GM12878 (cell line): ENCODE measurements at regions not wholly inside any gene's neighbourhood (a gene's known extent, or its start where the extent isn't known, plus 50 kb on each side); places are given as distances from the start of the nearest gene placed in this dataset.
A peak's percentile ranks its signal among the peaks of the same experiment; 100 is the strongest.

ENCODE experiments used
- ATAC-seq: fragments of 200-7000 bp; cut with Tn5 transposase; 3 replicates; pipeline ENCODE4 v1.9.1; 2020; ENCODE audit warnings: mild to moderate bottlenecking, moderate library complexity
- BruUV-seq: library from RNA; stranded (reverse); fragments of 400-500 nt; replicated peaks from 2 replicates; lab custom pipeline; 2021; lab: Mats Ljungman, UMichigan
- CTCF ChIA-PET: fragments of 300-600 bp; sonication (Branson Sonifier 250); formaldehyde crosslinking; extraction: SDS; loops from one replicate; lab custom pipeline; 2021; ENCODE audit warnings: inconsistent platforms; lab: Yijun Ruan, JAX
- POLR2A ChIA-PET: fragments of 350-600 bp; formaldehyde crosslinking; extraction: SDS; loops from one replicate; lab custom pipeline; 2021; ENCODE audit warnings: inconsistent platforms; lab: Charles Lee
- RAD21 ChIA-PET: fragments of 300-600 bp; sonication (Branson Sonifier 250); formaldehyde crosslinking; loops from one replicate; lab custom pipeline; 2023; ENCODE audit warnings: antibody characterized with exemption; ENCODE audit not compliant: unreplicated experiment; lab: Charles Lee
- SMC1A ChIA-PET: fragments of 300-600 bp; sonication (Branson Sonifier 250); formaldehyde crosslinking; loops from one replicate; lab custom pipeline; 2023; ENCODE audit not compliant: unreplicated experiment, uncharacterized antibody; lab: Charles Lee
- DNase-seq: peaks from one replicate; pipeline ENCODE4 v3.0.0-alpha.2; 2011; ENCODE audit warnings: low read depth, low spot score
- FAIRE-seq: peaks from 3 replicates; lab custom pipeline; 2011; peaks lifted over from hg19 to GRCh38; lab: Jason Lieb, UNC
- H2AFZ ChIP-seq: 2 replicates; pipeline ENCODE4 v1.6.0; 2011; ENCODE audit warnings: low read depth, low read length, control low read depth; ENCODE audit not compliant: control insufficient read depth
- H3K27ac ChIP-seq: 2 replicates; pipeline ENCODE4 v1.5.1; 2011; ENCODE audit warnings: control low read depth; ENCODE audit not compliant: control insufficient read depth, insufficient read depth
- H3K27me3 ChIP-seq, 2 experiments: replicated peaks in 1 of 2; 2 replicates each; pipeline versions ENCODE4 v1.6.0 to v1.6.1; 2011; ENCODE audit warnings: low read length in 1 of 2; ENCODE audit not compliant: control insufficient read depth in 2 of 2, insufficient read depth in 2 of 2
- H3K36me3 ChIP-seq, 2 experiments: 2 replicates each; pipeline ENCODE4 v1.5.1; 2011; ENCODE audit warnings: low read length in 1 of 2; ENCODE audit not compliant: control insufficient read depth in 2 of 2, insufficient read depth in 2 of 2
- H3K4me1 ChIP-seq: 2 replicates; pipeline ENCODE4 v1.6.1; 2011; ENCODE audit warnings: mild to moderate bottlenecking, low read length, moderate library complexity, mixed read lengths; ENCODE audit not compliant: control insufficient read depth, insufficient read depth
- H3K4me2 ChIP-seq: 2 replicates; pipeline ENCODE4 v1.6.0; 2011; ENCODE audit warnings: control low read depth; ENCODE audit not compliant: control insufficient read depth, insufficient read depth
- H3K4me3 ChIP-seq: fragments of 200-600 bp; sonication (generic); 2 replicates; pipeline ENCODE4 v1.5.1; 2016
- H3K79me2 ChIP-seq: 2 replicates; pipeline ENCODE4 v1.6.0; 2011; ENCODE audit warnings: low read length; ENCODE audit not compliant: control insufficient read depth, insufficient read depth
- H3K9ac ChIP-seq: 2 replicates; pipeline ENCODE4 v1.8.0; 2011; ENCODE audit warnings: low read length, control low read depth, mixed read lengths; ENCODE audit not compliant: control insufficient read depth, insufficient read depth
- H3K9me3 ChIP-seq: replicated peaks from 3 replicates; pipeline ENCODE4 v1.5.1; 2011; ENCODE audit warnings: mild to moderate bottlenecking, low read length; ENCODE audit not compliant: control insufficient read depth, insufficient read depth
- H4K20me1 ChIP-seq: 2 replicates; pipeline ENCODE4 v1.6.0; 2011; ENCODE audit not compliant: control insufficient read depth, insufficient read depth
- ATF7 ChIP-seq: fragments of 450-650 bp; IDR thresholded peaks from 2 replicates; pipeline ENCODE4 v1.6.1; 2016; ENCODE audit warnings: low read depth, mild to moderate bottlenecking
- CTCF ChIP-seq, 3 experiments: IDR thresholded peaks in 2 of 3; conservative IDR thresholded peaks in 1 of 3; 2 replicates each; pipeline ENCODE4 v1.5.1; 2011; ENCODE audit warnings: low read depth in 3 of 3, low read length in 3 of 3, mild to moderate bottlenecking in 3 of 3, control low read depth in 2 of 3, moderate library complexity in 2 of 3, inconsistent platforms in 1 of 3, mixed read lengths in 1 of 3; ENCODE audit not compliant: control insufficient read depth in 2 of 3, insufficient read depth in 1 of 3; ENCODE audit errors: extremely low read depth in 1 of 3
- MEF2B ChIP-seq: fragments of 450-650 bp; IDR thresholded peaks from 2 replicates; pipeline ENCODE4 v1.6.1; 2018; ENCODE audit warnings: mild to moderate bottlenecking, moderate library complexity; ENCODE audit not compliant: partially characterized antibody, poor library complexity, severe bottlenecking
- PAX8 ChIP-seq: fragments of 450-650 bp; IDR thresholded peaks from 2 replicates; pipeline ENCODE4 v1.6.1; 2017; ENCODE audit warnings: mild to moderate bottlenecking, moderate library complexity
- PML ChIP-seq: IDR thresholded peaks from 2 replicates; pipeline ENCODE4 v1.6.1; 2012; ENCODE audit warnings: low read length, inconsistent platforms
- RAD21 ChIP-seq: IDR thresholded peaks from 2 replicates; pipeline ENCODE4 v1.6.1; 2011; ENCODE audit warnings: mild to moderate bottlenecking, low read depth, low read length, moderate library complexity; ENCODE audit not compliant: insufficient read depth
- SMC3 ChIP-seq: IDR thresholded peaks from 2 replicates; pipeline ENCODE4 v1.6.1; 2011; ENCODE audit warnings: low read length, improper control_type of control experiment, borderline replicate concordance
- WGBS: methylation state at CpG from one replicate; pipeline ENCODE4 v1.1.6; 2016; ENCODE audit warnings: low lambda C conversion rate; ENCODE audit not compliant: insufficient replicate concordance, insufficient coverage; ENCODE audit errors: missing lambda C conversion rate; 5-methylcytosine and 5-hydroxymethylcytosine counted together
- in situ Hi-C: fragments of 300-500 bp; cut with MboI; formaldehyde crosslinking; loops from 9 replicates; pipeline ENCODE4 v1.14.3; 2018; ENCODE audit warnings: mixed read lengths
- intact Hi-C: fragments of 100-400 bp; cut with micrococcal nuclease; formaldehyde crosslinking; loops from one replicate; pipeline ENCODE4 v1.14.2; 2022; ENCODE audit not compliant: unreplicated experiment

GRCh38 chr9:79471580-79472543 is 99.9 kb upstream of the TLE4 start:
- no peaks in the 10 kb centered on the region for H4K20me1 ChIP-seq
- no peaks in the 10 kb centered on the region for H3K79me2 ChIP-seq
- no peaks in the 10 kb centered on the region for H3K27me3 ChIP-seq
- H3K9ac ChIP-seq: no peak overlapping the region
- SMC1A ChIA-PET: interaction anchor here (1.2 kb wide), 1 partner anchor 96 kb away, joined by 3 read pairs; no protein-coding TSS in a partner anchor
- H3K4me2 ChIP-seq: no peak overlapping the region
- no peak overlapping the region for H3K4me3 ChIP-seq
- FAIRE-seq (no peak), ATAC-seq (peak; percentile 90), DNase-seq (no peak)
- H3K4me1 ChIP-seq: no peaks in the 10 kb centered on the region
- no peak for TF ChIP-seq PML
- peak in 2 of 3 experiments; percentile 13 to 49; a peak in 3 of 6 replicates for TF ChIP-seq CTCF (IDR thresholded peaks at IDR 0.05 in 2 of 3, conservative IDR thresholded peaks at IDR 0.05 in 1 of 3; ENCODE audit: control insufficient read depth in 2 of 3, extremely low read depth in 1 of 3, insufficient read depth in 1 of 3, low read depth in 3 of 3, low read length in 3 of 3)
- no peak for TF ChIP-seq PAX8
- TF ChIP-seq ATF7: no peak
- peak; percentile 29; the same call in 1 of the 2 replicates for TF ChIP-seq SMC3
- TF ChIP-seq RAD21: 0 out of 2 replicates have a peak, but pooled peaks have one; percentile 39
- no peak for TF ChIP-seq MEF2B
- no TSS peak for BruUV-seq
- RAD21 ChIA-PET: interaction anchor here (0.8 to 1.0 kb wide), 2 partner anchors 96 to 703 kb away, joined by 3 to 4 read pairs; no protein-coding TSS in a partner anchor
- WGBS: 75% methylated on average over 2 of the region's 2 CpGs
- no peaks in the 10 kb centered on the region; the same call in 2 of the 3 replicates for H3K9me3 ChIP-seq
- no peak overlapping the region for H3K27ac ChIP-seq
- CTCF ChIA-PET: interaction anchor here (0.9 to 2.6 kb wide), 3 partner anchors 484 to 704 kb away, joined by 3 to 7 read pairs (median 3); no protein-coding TSS in a partner anchor
- no peaks in the 10 kb centered on the region for H3K36me3 ChIP-seq
- POLR2A ChIA-PET: no interaction called here
- intact Hi-C loops: loop anchor here (10.0 kb wide), 1 partner anchor 173 kb away; no protein-coding TSS in a partner anchor
- no peak overlapping the region for H2AFZ ChIP-seq
- in situ Hi-C loops: no loop called here
